ENCODE measurements at regions not wholly inside any gene's neighbourhood (a gene's known extent, or its start where the extent isn't known, plus 50 kb on each side); places are given as distances from the start of the nearest gene placed in this dataset.

DNA sequence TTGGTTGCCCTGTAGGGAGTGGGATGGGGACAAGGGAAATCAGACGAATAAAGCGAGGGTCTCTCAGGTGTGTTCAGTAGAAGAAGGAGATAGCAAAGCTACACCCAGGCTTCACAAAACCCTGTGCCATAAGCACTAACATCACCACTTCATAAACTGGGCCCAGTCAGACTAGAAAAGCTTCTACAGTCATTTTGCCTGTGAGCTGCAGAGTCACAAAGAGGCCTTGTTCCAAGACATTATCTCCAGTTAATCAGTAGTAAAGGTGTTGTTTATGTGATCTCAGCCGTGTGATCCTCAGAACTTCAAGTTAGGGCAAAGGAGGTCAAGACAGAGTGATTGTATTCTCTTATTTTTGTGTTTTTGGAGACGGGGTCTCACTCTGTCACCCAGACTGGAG lies 148.0 kb downstream of the GALR1 start:
- Histone ChIP-seq H3K79me2 (ENCODE audit: control insufficient read depth, insufficient read depth, low read length) (no peaks in the 10 kb centered on the region), H3K4me3 (replicated peaks in 1 of 4; ENCODE audit: control extremely low read depth in 1 of 4, insufficient read depth in 1 of 4, low read depth in 3 of 4, low read length in 4 of 4) (no peak overlapping the region), H3K36me3 (ENCODE audit: control insufficient read depth, insufficient read depth, low read length) (no peaks in the 10 kb centered on the region), H3K9ac (ENCODE audit: insufficient read depth, low read length) (no peak overlapping the region), H3K27me3 (ENCODE audit: control insufficient read depth, insufficient read depth, low read length) (no peaks in the 10 kb centered on the region), H3K27ac (ENCODE audit: insufficient read depth, low read length) (no peak overlapping the region), H2AFZ (ENCODE audit: low read length) (no peak overlapping the region), H3K9me3 (ENCODE audit: control insufficient read depth, insufficient read depth, low read depth, low read length) (no peaks in the 10 kb centered on the region), H3K4me1 (ENCODE audit: control insufficient read depth, extremely low read depth, insufficient read depth, low read length) (no peaks in the 10 kb centered on the region), H4K20me1 (ENCODE audit: control insufficient read depth, extremely low read depth, insufficient read depth, low read length) (no peaks in the 10 kb centered on the region), H3K4me2 (ENCODE audit: extremely low read depth, insufficient read depth, low read length) (no peak overlapping the region)
- no peak for DNase-seq (ENCODE audit: low read depth in 2 of 2)
- TF ChIP-seq, protein P1, sequence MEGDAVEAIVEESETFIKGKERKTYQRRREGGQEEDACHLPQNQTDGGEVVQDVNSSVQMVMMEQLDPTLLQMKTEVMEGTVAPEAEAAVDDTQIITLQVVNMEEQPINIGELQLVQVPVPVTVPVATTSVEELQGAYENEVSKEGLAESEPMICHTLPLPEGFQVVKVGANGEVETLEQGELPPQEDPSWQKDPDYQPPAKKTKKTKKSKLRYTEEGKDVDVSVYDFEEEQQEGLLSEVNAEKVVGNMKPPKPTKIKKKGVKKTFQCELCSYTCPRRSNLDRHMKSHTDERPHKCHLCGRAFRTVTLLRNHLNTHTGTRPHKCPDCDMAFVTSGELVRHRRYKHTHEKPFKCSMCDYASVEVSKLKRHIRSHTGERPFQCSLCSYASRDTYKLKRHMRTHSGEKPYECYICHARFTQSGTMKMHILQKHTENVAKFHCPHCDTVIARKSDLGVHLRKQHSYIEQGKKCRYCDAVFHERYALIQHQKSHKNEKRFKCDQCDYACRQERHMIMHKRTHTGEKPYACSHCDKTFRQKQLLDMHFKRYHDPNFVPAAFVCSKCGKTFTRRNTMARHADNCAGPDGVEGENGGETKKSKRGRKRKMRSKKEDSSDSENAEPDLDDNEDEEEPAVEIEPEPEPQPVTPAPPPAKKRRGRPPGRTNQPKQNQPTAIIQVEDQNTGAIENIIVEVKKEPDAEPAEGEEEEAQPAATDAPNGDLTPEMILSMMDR (conservative IDR thresholded peaks at IDR 0.05 in 1 of 2, IDR thresholded peaks at IDR 0.05 in 1 of 2; ENCODE audit: low read depth in 1 of 2, low read length in 2 of 2), result no peak
- no peak for TF ChIP-seq EZH2 (IDR thresholded peaks at IDR 0.05; ENCODE audit: low read length, missing control alignments)

DNA sequence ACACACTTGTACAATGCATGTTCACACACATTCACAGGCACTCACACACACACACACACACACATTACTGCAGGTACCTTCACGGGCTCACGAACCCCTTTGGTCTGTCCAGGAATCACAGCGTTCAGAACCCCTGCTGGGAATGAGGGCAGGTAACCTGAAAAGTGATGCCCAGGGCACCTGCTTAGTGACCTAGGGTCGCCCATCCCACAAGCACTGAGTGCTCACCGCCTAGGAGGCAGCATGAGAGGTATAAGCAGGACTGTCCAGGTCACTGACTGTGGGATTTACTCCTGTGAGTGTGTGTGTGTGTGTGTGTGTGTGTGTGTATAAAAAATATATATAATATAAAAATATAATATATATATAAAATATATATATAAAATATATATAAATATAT lies 150.9 kb downstream of the GALR1 start:
- no peaks in the 10 kb centered on the region for H3K79me2 ChIP-seq (ENCODE audit: control insufficient read depth, insufficient read depth, low read length)
- no peak overlapping the region for H2AFZ ChIP-seq (ENCODE audit: low read length)
- DNase-seq (ENCODE audit: low read depth in 2 of 2), result no peak
- TF ChIP-seq, protein P1 (conservative IDR thresholded peaks at IDR 0.05 in 1 of 2, IDR thresholded peaks at IDR 0.05 in 1 of 2; ENCODE audit: low read depth in 1 of 2, low read length in 2 of 2), result no peak
- TF ChIP-seq EZH2 (IDR thresholded peaks at IDR 0.05; ENCODE audit: low read length, missing control alignments), result no peak
- no peak overlapping the region for H3K27ac ChIP-seq (ENCODE audit: insufficient read depth, low read length)
- H3K4me2 ChIP-seq (ENCODE audit: extremely low read depth, insufficient read depth, low read length), result no peak overlapping the region
- no peaks in the 10 kb centered on the region for H3K27me3 ChIP-seq (ENCODE audit: control insufficient read depth, insufficient read depth, low read length)
- H3K4me3 ChIP-seq (replicated peaks in 1 of 4; ENCODE audit: control extremely low read depth in 1 of 4, insufficient read depth in 1 of 4, low read depth in 3 of 4, low read length in 4 of 4), result no peak overlapping the region
- no peak overlapping the region for H3K9ac ChIP-seq (ENCODE audit: insufficient read depth, low read length)
- H4K20me1 ChIP-seq (ENCODE audit: control insufficient read depth, extremely low read depth, insufficient read depth, low read length), result no peaks in the 10 kb centered on the region
- H3K36me3 ChIP-seq (ENCODE audit: control insufficient read depth, insufficient read depth, low read length), result no peaks in the 10 kb centered on the region
- H3K9me3 ChIP-seq (ENCODE audit: control insufficient read depth, insufficient read depth, low read depth, low read length), result no peaks in the 10 kb centered on the region
- no peaks in the 10 kb centered on the region for H3K4me1 ChIP-seq (ENCODE audit: control insufficient read depth, extremely low read depth, insufficient read depth, low read length)

DNA sequence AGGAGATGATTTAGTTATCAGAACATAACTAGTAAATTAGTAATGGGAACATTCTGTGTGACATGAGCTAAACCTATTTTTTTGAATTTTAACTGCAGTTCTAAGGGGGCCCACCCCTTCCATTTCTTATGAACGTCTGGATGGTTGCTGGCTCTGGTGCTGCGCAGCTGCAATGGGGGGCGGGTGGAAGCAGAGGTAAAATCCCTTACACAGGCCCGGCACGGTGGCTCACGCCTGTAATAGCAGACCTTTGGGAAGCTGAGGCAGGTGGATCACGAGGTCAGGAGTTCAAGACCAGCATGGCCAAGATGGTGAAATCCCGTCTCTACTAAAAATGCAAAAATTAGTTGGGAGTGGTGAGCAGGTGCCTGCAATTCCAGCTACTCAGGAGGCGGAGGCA lies 151.5 kb downstream of the GALR1 start:
- Histone ChIP-seq H3K36me3 (ENCODE audit: control insufficient read depth, insufficient read depth, low read length) (no peaks in the 10 kb centered on the region), H3K9ac (ENCODE audit: insufficient read depth, low read length) (no peak overlapping the region), H2AFZ (ENCODE audit: low read length) (no peak overlapping the region), H3K79me2 (ENCODE audit: control insufficient read depth, insufficient read depth, low read length) (no peaks in the 10 kb centered on the region), H4K20me1 (ENCODE audit: control insufficient read depth, extremely low read depth, insufficient read depth, low read length) (no peaks in the 10 kb centered on the region), H3K4me3 (replicated peaks in 1 of 4; ENCODE audit: control extremely low read depth in 1 of 4, insufficient read depth in 1 of 4, low read depth in 3 of 4, low read length in 4 of 4) (no peak overlapping the region), H3K9me3 (ENCODE audit: control insufficient read depth, insufficient read depth, low read depth, low read length) (no peaks in the 10 kb centered on the region), H3K27me3 (ENCODE audit: control insufficient read depth, insufficient read depth, low read length) (no peaks in the 10 kb centered on the region), H3K4me2 (ENCODE audit: extremely low read depth, insufficient read depth, low read length) (no peak overlapping the region), H3K27ac (ENCODE audit: insufficient read depth, low read length) (no peak overlapping the region), H3K4me1 (ENCODE audit: control insufficient read depth, extremely low read depth, insufficient read depth, low read length) (no peaks in the 10 kb centered on the region)
- no peak for DNase-seq (ENCODE audit: low read depth in 2 of 2)
- TF ChIP-seq EZH2 (IDR thresholded peaks at IDR 0.05; ENCODE audit: low read length, missing control alignments), result no peak
- TF ChIP-seq, protein P1 (conservative IDR thresholded peaks at IDR 0.05 in 1 of 2, IDR thresholded peaks at IDR 0.05 in 1 of 2; ENCODE audit: low read depth in 1 of 2, low read length in 2 of 2), result no peak

Measured in fibroblast of lung (primary cell).